ENCODE measurements at regions not wholly inside any gene's neighbourhood (a gene's known extent, or its start where the extent isn't known, plus 50 kb on each side); places are given as distances from the start of the nearest gene placed in this dataset.
A peak's percentile ranks its signal among the peaks of the same experiment; 100 is the strongest.

DNA sequence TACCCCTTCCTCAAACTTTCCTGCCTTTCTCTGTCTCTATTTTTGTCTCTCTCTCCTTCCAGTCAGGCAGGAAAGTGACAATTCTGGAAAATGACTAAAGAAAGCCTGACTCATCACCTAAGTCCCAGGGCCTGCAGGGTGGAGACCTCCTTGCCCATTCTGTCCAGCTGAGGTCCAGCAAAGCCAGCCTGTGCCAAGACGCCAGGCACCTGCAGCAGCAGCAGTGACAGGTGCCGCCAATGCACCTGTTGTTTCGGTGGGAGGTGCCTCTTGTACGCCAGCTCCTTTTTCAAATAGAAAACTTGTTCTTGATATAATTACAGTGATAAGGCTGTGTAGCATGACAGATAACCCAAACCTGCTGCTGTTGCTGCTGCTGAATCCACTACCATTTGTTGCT lies 501.3 kb downstream of the NTRK3 start:
- no peak overlapping the region for H2BK120ac ChIP-seq (ENCODE audit: low read depth, low read length)
- no peaks in the 10 kb centered on the region for H3K79me1 ChIP-seq (ENCODE audit: low read depth in 1 of 2, low read length in 2 of 2)
- H2AK5ac ChIP-seq (ENCODE audit: low read depth, low read length), result no peak overlapping the region; the same call in 1 of the 2 replicates
- H3K23ac ChIP-seq (ENCODE audit: low read depth, low read length), result no peak overlapping the region
- no peak for DNase-seq
- H3K9ac ChIP-seq (ENCODE audit: low read depth, low read length), result no peak overlapping the region
- intact Hi-C loops (cut with micrococcal nuclease) (no loop called here), in situ Hi-C loops (cut with MboI; ENCODE audit: low sequenced_read_pairs) (no loop called here), dilution Hi-C loops (cut with HindIII; ENCODE audit: low sequenced_read_pairs, unreplicated experiment) (no loop called here)
- H4K20me1 ChIP-seq (ENCODE audit: insufficient read depth, low read length), result no peaks in the 10 kb centered on the region
- no peak overlapping the region for H3K56ac ChIP-seq (ENCODE audit: extremely low read depth, insufficient read depth, low read length)
- POLR2A ChIA-PET (ENCODE audit: unreplicated experiment), result no interaction called here
- peak overlapping the region; percentile 51; the same call in 1 of the 2 replicates for H4K5ac ChIP-seq (ENCODE audit: low read depth, low read length)
- H3K9me1 ChIP-seq (ENCODE audit: insufficient read depth, low read length), result no peaks in the 10 kb centered on the region; the same call in 1 of the 2 replicates
- no peak overlapping the region for H2BK5ac ChIP-seq (ENCODE audit: low read depth, low read length, poor library complexity, severe bottlenecking)
- no peak overlapping the region for H2AK9ac ChIP-seq (replicated peaks; ENCODE audit: low read depth, low read length, poor library complexity)
- H3K9me3 ChIP-seq (ENCODE audit: control insufficient read depth, insufficient read depth, low read length), result no peaks in the 10 kb centered on the region
- H3K14ac ChIP-seq (replicated peaks; ENCODE audit: low read depth, low read length), result no peak overlapping the region
- no peak overlapping the region for H4K8ac ChIP-seq (ENCODE audit: low read depth in 2 of 2, low read length in 2 of 2)
- H3K4me1 ChIP-seq (ENCODE audit: control insufficient read depth, insufficient read depth, low read length), result peaks cover 14% of the 10 kb centered on the region
- no TSS peak for BruUV-seq (replicated peaks)
- CTCF ChIA-PET, result interaction anchor here (1.1 kb wide), 1 partner anchor 30 kb away, joined by 3 read pairs; no protein-coding TSS in a partner anchor
- H2BK15ac ChIP-seq (ENCODE audit: low read depth, low read length), result no peak overlapping the region; the same call in 2 of the 3 replicates
- H3K36me3 ChIP-seq (ENCODE audit: control insufficient read depth, insufficient read depth, low read length), result no peaks in the 10 kb centered on the region
- no peak for ATAC-seq (ENCODE audit: low read depth)
- H3K18ac ChIP-seq (ENCODE audit: low read depth, low read length), result no peak overlapping the region
- no CpG with 5 or more reads among the region's 4 CpGs for WGBS, 2 experiments (ENCODE audit: extremely low coverage in 2 of 2, insufficient read length in 1 of 2)
- H3K4me2 ChIP-seq (ENCODE audit: low read depth, low read length), result no peak overlapping the region
- no peak overlapping the region for H2AFZ ChIP-seq (replicated peaks; ENCODE audit: low read length, poor library complexity)
- no peak for TF ChIP-seq RCOR1 (IDR thresholded peaks at IDR 0.05; ENCODE audit: insufficient replicate concordance, low read length)
- no peak overlapping the region for H3K4ac ChIP-seq (ENCODE audit: low read depth, low read length)
- no peaks in the 10 kb centered on the region for H3K27me3 ChIP-seq (ENCODE audit: control insufficient read depth, insufficient read depth, low read length)
- H3K27ac ChIP-seq (ENCODE audit: insufficient read depth, low read length), result no peak overlapping the region
- no peak overlapping the region for H4K91ac ChIP-seq (ENCODE audit: insufficient read depth, low read depth, low read length)
- H3K4me3 ChIP-seq (ENCODE audit: insufficient read depth, low read depth, low read length), result no peak overlapping the region
- H2BK20ac ChIP-seq (ENCODE audit: low read depth, low read length), result no peak overlapping the region
